ENCODE measurements at regions not wholly inside any gene's neighbourhood (a gene's known extent, or its start where the extent isn't known, plus 50 kb on each side); places are given as distances from the start of the nearest gene placed in this dataset.

GRCh38 chr22:25358421-25359170 lies 139.2 kb downstream of the CRYBB2 start:
- no peak overlapping the region for H3K27ac ChIP-seq (ENCODE audit: low read depth, low read length)
- H3K27me3 ChIP-seq (ENCODE audit: control insufficient read depth, insufficient read depth, low read length): no peaks in the 10 kb centered on the region
- 94% methylated on average over 13 of the region's 15 CpGs for WGBS (ENCODE audit: insufficient coverage)
- no peak overlapping the region for H3K4me3 ChIP-seq (ENCODE audit: low read depth, low read length)
- DNase-seq (ENCODE audit: low read depth in 4 of 6, low spot score in 6 of 6): no peak
- peaks cover 64% of the 10 kb centered on the region for H3K36me3 ChIP-seq (ENCODE audit: control insufficient read depth, insufficient read depth, low read length)
- H3K4me1 ChIP-seq (ENCODE audit: control insufficient read depth, insufficient read depth, low read length): peaks cover 11% of the 10 kb centered on the region
- H3K9me3 ChIP-seq (ENCODE audit: control insufficient read depth, insufficient read depth, low read length): no peaks in the 10 kb centered on the region

GRCh38 chr22:25359601-25360261 lies 140.3 kb downstream of the CRYBB2 start:
- Histone ChIP-seq H3K36me3 (ENCODE audit: control insufficient read depth, insufficient read depth, low read length) (peaks cover 52% of the 10 kb centered on the region), H3K27ac (ENCODE audit: low read depth, low read length) (no peak overlapping the region), H3K9me3 (ENCODE audit: control insufficient read depth, insufficient read depth, low read length) (no peaks in the 10 kb centered on the region), H3K27me3 (ENCODE audit: control insufficient read depth, insufficient read depth, low read length) (no peaks in the 10 kb centered on the region), H3K4me1 (ENCODE audit: control insufficient read depth, insufficient read depth, low read length) (peaks cover 13% of the 10 kb centered on the region), H3K4me3 (ENCODE audit: low read depth, low read length) (no peak overlapping the region)
- WGBS (ENCODE audit: insufficient coverage): 95% methylated on average over 26 of the region's 26 CpGs
- no peak for DNase-seq (ENCODE audit: low read depth in 4 of 6, low spot score in 6 of 6)

- 90% methylated on average over 12 of the region's 12 CpGs for WGBS (ENCODE audit: insufficient coverage)
- H3K9me3 ChIP-seq (ENCODE audit: control insufficient read depth, insufficient read depth, low read length): no peaks in the 10 kb centered on the region
- H3K4me3 ChIP-seq (ENCODE audit: low read depth, low read length): no peak overlapping the region
- DNase-seq (ENCODE audit: low read depth in 4 of 6, low spot score in 6 of 6): no peak
- no peak overlapping the region for H3K27ac ChIP-seq (ENCODE audit: low read depth, low read length)
- peaks cover 50% of the 10 kb centered on the region for H3K36me3 ChIP-seq (ENCODE audit: control insufficient read depth, insufficient read depth, low read length)
- H3K27me3 ChIP-seq (ENCODE audit: control insufficient read depth, insufficient read depth, low read length): no peaks in the 10 kb centered on the region
- peaks cover 20% of the 10 kb centered on the region for H3K4me1 ChIP-seq (ENCODE audit: control insufficient read depth, insufficient read depth, low read length)
These were observed 141.0 kb downstream of the CRYBB2 start for GRCh38 chr22:25360411-25360810.

- Histone ChIP-seq H3K4me1 (ENCODE audit: control insufficient read depth, insufficient read depth, low read length) (peaks cover 24% of the 10 kb centered on the region), H3K27me3 (ENCODE audit: control insufficient read depth, insufficient read depth, low read length) (no peaks in the 10 kb centered on the region), H3K4me3 (ENCODE audit: low read depth, low read length) (no peak overlapping the region), H3K9me3 (ENCODE audit: control insufficient read depth, insufficient read depth, low read length) (no peaks in the 10 kb centered on the region), H3K27ac (ENCODE audit: low read depth, low read length) (no peak overlapping the region), H3K36me3 (ENCODE audit: control insufficient read depth, insufficient read depth, low read length) (peaks cover 51% of the 10 kb centered on the region)
- no peak for DNase-seq (ENCODE audit: low read depth in 4 of 6, low spot score in 6 of 6)
- 96% methylated on average over 15 of the region's 15 CpGs for WGBS (ENCODE audit: insufficient coverage)
These were observed 141.6 kb downstream of the CRYBB2 start for GRCh38 chr22:25360891-25361645.

- DNase-seq (ENCODE audit: low read depth in 4 of 6, low spot score in 6 of 6): no peak
- no peaks in the 10 kb centered on the region for H3K9me3 ChIP-seq (ENCODE audit: control insufficient read depth, insufficient read depth, low read length)
- 69% methylated on average over 4 of the region's 4 CpGs for WGBS (ENCODE audit: insufficient coverage)
These were observed 142.4 kb downstream of the CRYBB2 start for GRCh38 chr22:25361899-25362214.

GRCh38 chr22:25362215-25362882 lies 142.9 kb downstream of the CRYBB2 start:
- H3K27me3 ChIP-seq (ENCODE audit: control insufficient read depth, insufficient read depth, low read length): no peaks in the 10 kb centered on the region
- H3K4me3 ChIP-seq (ENCODE audit: low read depth, low read length): no peak overlapping the region
- H3K9me3 ChIP-seq (ENCODE audit: control insufficient read depth, insufficient read depth, low read length): no peaks in the 10 kb centered on the region
- DNase-seq (ENCODE audit: low read depth in 4 of 6, low spot score in 6 of 6): peak; percentile 24 to 84 (median 42)
- 44% methylated on average over 16 of the region's 17 CpGs for WGBS (ENCODE audit: insufficient coverage)
- peaks cover 53% of the 10 kb centered on the region for H3K36me3 ChIP-seq (ENCODE audit: control insufficient read depth, insufficient read depth, low read length)
- no peak overlapping the region for H3K27ac ChIP-seq (ENCODE audit: low read depth, low read length)
- H3K4me1 ChIP-seq (ENCODE audit: control insufficient read depth, insufficient read depth, low read length): peaks cover 27% of the 10 kb centered on the region

More at GRCh38 chr22:25361899-25362214, 142.4 kb downstream of the CRYBB2 start:
- H3K27ac ChIP-seq (ENCODE audit: low read depth, low read length): no peak overlapping the region
- H3K4me3 ChIP-seq (ENCODE audit: low read depth, low read length): no peak overlapping the region
- H3K4me1 ChIP-seq (ENCODE audit: control insufficient read depth, insufficient read depth, low read length): peaks cover 27% of the 10 kb centered on the region
- H3K27me3 ChIP-seq (ENCODE audit: control insufficient read depth, insufficient read depth, low read length): no peaks in the 10 kb centered on the region
- peaks cover 55% of the 10 kb centered on the region for H3K36me3 ChIP-seq (ENCODE audit: control insufficient read depth, insufficient read depth, low read length)

GRCh38 chr22:25362883-25363240 lies 143.4 kb downstream of the CRYBB2 start:
- H3K27ac ChIP-seq (ENCODE audit: low read depth, low read length): no peak overlapping the region
- peaks cover 52% of the 10 kb centered on the region for H3K36me3 ChIP-seq (ENCODE audit: control insufficient read depth, insufficient read depth, low read length)
- no peak overlapping the region for H3K4me3 ChIP-seq (ENCODE audit: low read depth, low read length)
- H3K4me1 ChIP-seq (ENCODE audit: control insufficient read depth, insufficient read depth, low read length): peaks cover 27% of the 10 kb centered on the region
- WGBS (ENCODE audit: insufficient coverage): 72% methylated on average over 11 of the region's 11 CpGs
- DNase-seq (ENCODE audit: low read depth in 4 of 6, low spot score in 6 of 6): peak in 1 of 6 donors; percentile 32
- H3K27me3 ChIP-seq (ENCODE audit: control insufficient read depth, insufficient read depth, low read length): no peaks in the 10 kb centered on the region
- H3K9me3 ChIP-seq (ENCODE audit: control insufficient read depth, insufficient read depth, low read length): no peaks in the 10 kb centered on the region

GRCh38 chr22:25363474-25363873 lies 144.0 kb downstream of the CRYBB2 start:
- Histone ChIP-seq H3K27me3 (ENCODE audit: control insufficient read depth, insufficient read depth, low read length) (no peaks in the 10 kb centered on the region), H3K4me3 (ENCODE audit: low read depth, low read length) (no peak overlapping the region), H3K27ac (ENCODE audit: low read depth, low read length) (no peak overlapping the region), H3K36me3 (ENCODE audit: control insufficient read depth, insufficient read depth, low read length) (peaks cover 47% of the 10 kb centered on the region), H3K4me1 (ENCODE audit: control insufficient read depth, insufficient read depth, low read length) (peaks cover 27% of the 10 kb centered on the region), H3K9me3 (ENCODE audit: control insufficient read depth, insufficient read depth, low read length) (no peaks in the 10 kb centered on the region)
- WGBS (ENCODE audit: insufficient coverage): 94% methylated on average over 4 of the region's 8 CpGs
- DNase-seq (ENCODE audit: low read depth in 4 of 6, low spot score in 6 of 6): no peak

GRCh38 chr22:25364281-25364680 lies 144.8 kb downstream of the CRYBB2 start:
- Histone ChIP-seq H3K4me1 (ENCODE audit: control insufficient read depth, insufficient read depth, low read length) (peaks cover 35% of the 10 kb centered on the region), H3K27ac (ENCODE audit: low read depth, low read length) (no peak overlapping the region), H3K27me3 (ENCODE audit: control insufficient read depth, insufficient read depth, low read length) (no peaks in the 10 kb centered on the region), H3K4me3 (ENCODE audit: low read depth, low read length) (no peak overlapping the region), H3K36me3 (ENCODE audit: control insufficient read depth, insufficient read depth, low read length) (peaks cover 42% of the 10 kb centered on the region), H3K9me3 (ENCODE audit: control insufficient read depth, insufficient read depth, low read length) (no peaks in the 10 kb centered on the region)
- DNase-seq (ENCODE audit: low read depth in 4 of 6, low spot score in 6 of 6): no peak
- no CpG with 5 or more reads among the region's 1 CpG for WGBS (ENCODE audit: insufficient coverage)
